ENCODE measurements at regions not wholly inside any gene's neighbourhood (a gene's known extent, or its start where the extent isn't known, plus 50 kb on each side); places are given as distances from the start of the nearest gene placed in this dataset.

GRCh38 chr9:28888806-28889205 lies 1315.5 kb upstream of the C9orf72 start:
- TF ChIP-seq CTCF (IDR thresholded peaks at IDR 0.05) (no peak), POLR2A (IDR thresholded peaks at IDR 0.05) (no peak), POLR2AphosphoS5 (IDR thresholded peaks at IDR 0.05) (no peak), EP300 (IDR thresholded peaks at IDR 0.05) (no peak)

Data from sigmoid colon (tissue), 4 donors.